Mesothelial cell of epicardium (in vitro differentiated cells): ENCODE measurements at regions not wholly inside any gene's neighbourhood (a gene's known extent, or its start where the extent isn't known, plus 50 kb on each side); places are given as distances from the start of the nearest gene placed in this dataset.

Experiments used
- DNase-seq, 2 experiments: peaks; one replicate each; pipeline ENCODE4 v3.0.0; 2021; ENCODE audit warnings: low spot score in 2 of 2; ENCODE audit not compliant: unreplicated experiment in 2 of 2
- H3K27ac Mint-ChIP-seq: 2 replicates; pipeline ENCODE4 v1.8.0; 2021; ENCODE audit warnings: mixed read lengths
- H3K27me3 Mint-ChIP-seq: 2 replicates; pipeline ENCODE4 v1.8.0; 2021; ENCODE audit warnings: low read depth, mixed read lengths
- H3K36me3 Mint-ChIP-seq: 2 replicates; pipeline ENCODE4 v1.8.0; 2021; ENCODE audit warnings: mixed read lengths
- H3K4me1 Mint-ChIP-seq: 2 replicates; pipeline ENCODE4 v1.8.0; 2021; ENCODE audit warnings: mixed read lengths
- H3K4me3 Mint-ChIP-seq: 2 replicates; pipeline ENCODE4 v1.8.0; 2021; ENCODE audit warnings: mild to moderate bottlenecking, moderate library complexity, mixed read lengths
- H3K9me3 Mint-ChIP-seq: 2 replicates; pipeline ENCODE4 v1.8.0; 2021; ENCODE audit warnings: mixed read lengths
- CTCF ChIP-seq: fragments of 200-600 bp; sonication (generic); IDR thresholded peaks from one replicate; pipeline ENCODE4 v1.5.0; 2021; ENCODE audit warnings: antibody characterized with exemption; ENCODE audit not compliant: unreplicated experiment

GRCh38 chr15:100712226-100712625 is 109.8 kb downstream of the ASB7 start:
- peaks cover 9% of the 10 kb centered on the region for H3K27me3 Mint-ChIP-seq
- peaks cover 8% of the 10 kb centered on the region for H3K4me1 Mint-ChIP-seq
- peak in 1 of 2 experiments; percentile 36 for DNase-seq
- no peak overlapping the region for H3K27ac Mint-ChIP-seq
- TF ChIP-seq CTCF, result no peak
- no peak overlapping the region for H3K4me3 Mint-ChIP-seq
- H3K9me3 Mint-ChIP-seq, result peaks cover 22% of the 10 kb centered on the region
- peaks cover 2% of the 10 kb centered on the region for H3K36me3 Mint-ChIP-seq

- H3K9me3 Mint-ChIP-seq, result peaks cover 22% of the 10 kb centered on the region
- TF ChIP-seq CTCF, result no peak
- peaks cover 8% of the 10 kb centered on the region for H3K4me1 Mint-ChIP-seq
- peak in 1 of 2 experiments; percentile 38 for DNase-seq
- H3K27ac Mint-ChIP-seq, result peak overlapping the region; percentile 84
- H3K27me3 Mint-ChIP-seq, result peaks cover 7% of the 10 kb centered on the region
- no peak overlapping the region for H3K4me3 Mint-ChIP-seq
- H3K36me3 Mint-ChIP-seq, result peaks cover 2% of the 10 kb centered on the region
Measured at GRCh38 chr15:100713163-100713867, 110.9 kb downstream of the ASB7 start.

- no peak for TF ChIP-seq CTCF
- Mint-ChIP-seq H3K4me3 (no peak overlapping the region), H3K27me3 (no peaks in the 10 kb centered on the region), H3K4me1 (peaks cover 8% of the 10 kb centered on the region), H3K27ac (no peak overlapping the region), H3K36me3 (peaks cover 2% of the 10 kb centered on the region), H3K9me3 (peaks cover 13% of the 10 kb centered on the region)
- DNase-seq, result peak in 1 of 2 experiments; percentile 22
Measured at GRCh38 chr15:100714034-100714748, 111.8 kb downstream of the ASB7 start.

- DNase-seq, result peak in 1 of 2 experiments; percentile 34
- Mint-ChIP-seq H3K27me3 (no peaks in the 10 kb centered on the region), H3K4me3 (no peak overlapping the region), H3K4me1 (peaks cover 8% of the 10 kb centered on the region), H3K27ac (no peak overlapping the region), H3K9me3 (peaks cover 9% of the 10 kb centered on the region), H3K36me3 (peaks cover 2% of the 10 kb centered on the region)
- TF ChIP-seq CTCF, result no peak
Measured at GRCh38 chr15:100714749-100715342, 112.5 kb downstream of the ASB7 start.

- H3K36me3 Mint-ChIP-seq, result no peaks in the 10 kb centered on the region
- H3K4me1 Mint-ChIP-seq, result peaks cover 8% of the 10 kb centered on the region
- TF ChIP-seq CTCF, result no peak
- H3K9me3 Mint-ChIP-seq, result no peaks in the 10 kb centered on the region
- no peak overlapping the region for H3K4me3 Mint-ChIP-seq
- peaks cover 2% of the 10 kb centered on the region for H3K27me3 Mint-ChIP-seq
- no peak overlapping the region for H3K27ac Mint-ChIP-seq
- DNase-seq, result no peak
Measured at GRCh38 chr15:100715571-100716455, 113.4 kb downstream of the ASB7 start.
